ENCODE measurements at regions not wholly inside any gene's neighbourhood (a gene's known extent, or its start where the extent isn't known, plus 50 kb on each side); places are given as distances from the start of the nearest gene placed in this dataset.

- Histone ChIP-seq H3K36me3 (ENCODE audit: control insufficient read depth in 2 of 2, insufficient read depth in 2 of 2, low read length in 2 of 2) (no peaks in the 10 kb centered on the region), H3K4me3 (ENCODE audit: low read length in 2 of 2) (no peak overlapping the region)
These were observed 240.8 kb upstream of the PWP1 start for GRCh38 chr12:107444771-107445170.

GRCh38 chr12:107446476-107446875, 239.1 kb upstream of the PWP1 start:
- Histone ChIP-seq H3K9me3 (ENCODE audit: control insufficient read depth in 2 of 2, low read length in 2 of 2) (no peaks in the 10 kb centered on the region), H3K4me1 (ENCODE audit: control insufficient read depth in 2 of 2, insufficient read depth in 2 of 2, low read length in 2 of 2) (no peaks in the 10 kb centered on the region), H3K27me3 (ENCODE audit: control insufficient read depth in 2 of 2, insufficient read depth in 2 of 2, low read length in 2 of 2) (no peaks in the 10 kb centered on the region), H3K4me3 (ENCODE audit: low read length in 2 of 2) (no peak overlapping the region), H3K9ac (ENCODE audit: low read depth in 1 of 2, low read length in 2 of 2) (no peak overlapping the region), H3K27ac (ENCODE audit: low read depth in 2 of 2, low read length in 2 of 2) (no peak overlapping the region), H3K36me3 (ENCODE audit: control insufficient read depth in 2 of 2, insufficient read depth in 2 of 2, low read length in 2 of 2) (no peaks in the 10 kb centered on the region)

More at GRCh38 chr12:107444771-107445170, 240.8 kb upstream of the PWP1 start:
- H3K27me3 ChIP-seq (ENCODE audit: control insufficient read depth in 2 of 2, insufficient read depth in 2 of 2, low read length in 2 of 2) = no peaks in the 10 kb centered on the region
- H3K27ac ChIP-seq (ENCODE audit: low read depth in 2 of 2, low read length in 2 of 2) = no peak overlapping the region
- H3K9me3 ChIP-seq (ENCODE audit: control insufficient read depth in 2 of 2, low read length in 2 of 2) = no peaks in the 10 kb centered on the region
- no peak overlapping the region for H3K9ac ChIP-seq (ENCODE audit: low read depth in 1 of 2, low read length in 2 of 2)
- H3K4me1 ChIP-seq (ENCODE audit: control insufficient read depth in 2 of 2, insufficient read depth in 2 of 2, low read length in 2 of 2) = no peaks in the 10 kb centered on the region

DNA sequence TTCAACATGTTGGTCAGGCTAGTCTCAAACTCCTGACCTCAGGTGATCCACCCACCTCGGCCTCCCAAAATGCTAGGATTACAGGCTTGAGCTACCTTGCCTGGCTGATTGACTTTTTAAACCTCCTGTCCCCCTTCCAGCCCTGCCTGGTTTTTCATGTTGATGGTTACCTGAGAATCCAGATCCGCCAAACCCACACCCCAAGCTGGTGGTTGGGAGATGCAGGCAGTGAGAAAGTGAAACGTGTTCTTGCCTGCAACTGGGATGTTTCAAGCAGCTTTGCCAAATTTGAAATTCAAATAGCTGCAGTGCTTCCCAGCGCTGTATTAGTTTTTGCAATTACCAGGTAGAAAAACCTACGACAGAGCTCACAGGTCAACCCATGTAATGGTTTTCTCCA, 238.3 kb upstream of the PWP1 start:
- H3K27me3 ChIP-seq (ENCODE audit: control insufficient read depth in 2 of 2, insufficient read depth in 2 of 2, low read length in 2 of 2) = no peaks in the 10 kb centered on the region
- no peaks in the 10 kb centered on the region for H3K9me3 ChIP-seq (ENCODE audit: control insufficient read depth in 2 of 2, low read length in 2 of 2)
- no peaks in the 10 kb centered on the region for H3K4me1 ChIP-seq (ENCODE audit: control insufficient read depth in 2 of 2, insufficient read depth in 2 of 2, low read length in 2 of 2)
- no peak overlapping the region for H3K9ac ChIP-seq (ENCODE audit: low read depth in 1 of 2, low read length in 2 of 2)
- H3K4me3 ChIP-seq (ENCODE audit: low read length in 2 of 2) = no peak overlapping the region
- no peaks in the 10 kb centered on the region for H3K36me3 ChIP-seq (ENCODE audit: control insufficient read depth in 2 of 2, insufficient read depth in 2 of 2, low read length in 2 of 2)
- no peak overlapping the region for H3K27ac ChIP-seq (ENCODE audit: low read depth in 2 of 2, low read length in 2 of 2)

GRCh38 chr12:107448198-107448597, 237.4 kb upstream of the PWP1 start:
- H3K27ac ChIP-seq (ENCODE audit: low read depth in 2 of 2, low read length in 2 of 2) = no peak overlapping the region
- no peaks in the 10 kb centered on the region for H3K27me3 ChIP-seq (ENCODE audit: control insufficient read depth in 2 of 2, insufficient read depth in 2 of 2, low read length in 2 of 2)
- H3K4me3 ChIP-seq (ENCODE audit: low read length in 2 of 2) = no peak overlapping the region
- H3K9me3 ChIP-seq (ENCODE audit: control insufficient read depth in 2 of 2, low read length in 2 of 2) = no peaks in the 10 kb centered on the region
- no peaks in the 10 kb centered on the region for H3K36me3 ChIP-seq (ENCODE audit: control insufficient read depth in 2 of 2, insufficient read depth in 2 of 2, low read length in 2 of 2)
- H3K9ac ChIP-seq (ENCODE audit: low read depth in 1 of 2, low read length in 2 of 2) = no peak overlapping the region
- no peaks in the 10 kb centered on the region for H3K4me1 ChIP-seq (ENCODE audit: control insufficient read depth in 2 of 2, insufficient read depth in 2 of 2, low read length in 2 of 2)

DNA sequence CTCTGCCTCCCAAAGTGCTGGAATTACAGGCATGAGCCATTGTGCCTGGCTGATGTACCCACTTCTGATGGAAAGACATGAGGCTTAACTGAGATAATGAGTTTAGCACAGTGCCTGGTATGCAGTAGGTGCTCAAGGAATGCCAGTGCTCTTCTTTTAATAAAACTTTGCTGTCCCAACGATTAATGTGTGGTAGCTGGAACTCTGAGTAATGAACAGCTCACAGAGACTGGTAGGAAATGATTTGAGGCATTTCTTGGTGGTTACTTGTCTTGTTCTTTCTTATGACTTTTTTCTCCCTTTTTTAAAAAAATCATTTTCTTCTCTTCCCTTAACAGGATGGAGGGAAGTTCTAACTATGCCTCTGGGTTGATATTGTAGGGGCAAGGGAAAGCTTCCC, 235.7 kb upstream of the PWP1 start:
- Histone ChIP-seq H3K4me1 (ENCODE audit: control insufficient read depth in 2 of 2, insufficient read depth in 2 of 2, low read length in 2 of 2) (no peaks in the 10 kb centered on the region), H3K9ac (ENCODE audit: low read depth in 1 of 2, low read length in 2 of 2) (no peak overlapping the region), H3K36me3 (ENCODE audit: control insufficient read depth in 2 of 2, insufficient read depth in 2 of 2, low read length in 2 of 2) (no peaks in the 10 kb centered on the region), H3K4me3 (ENCODE audit: low read length in 2 of 2) (no peak overlapping the region), H3K9me3 (ENCODE audit: control insufficient read depth in 2 of 2, low read length in 2 of 2) (no peaks in the 10 kb centered on the region), H3K27me3 (ENCODE audit: control insufficient read depth in 2 of 2, insufficient read depth in 2 of 2, low read length in 2 of 2) (no peaks in the 10 kb centered on the region), H3K27ac (ENCODE audit: low read depth in 2 of 2, low read length in 2 of 2) (no peak overlapping the region)

DNA sequence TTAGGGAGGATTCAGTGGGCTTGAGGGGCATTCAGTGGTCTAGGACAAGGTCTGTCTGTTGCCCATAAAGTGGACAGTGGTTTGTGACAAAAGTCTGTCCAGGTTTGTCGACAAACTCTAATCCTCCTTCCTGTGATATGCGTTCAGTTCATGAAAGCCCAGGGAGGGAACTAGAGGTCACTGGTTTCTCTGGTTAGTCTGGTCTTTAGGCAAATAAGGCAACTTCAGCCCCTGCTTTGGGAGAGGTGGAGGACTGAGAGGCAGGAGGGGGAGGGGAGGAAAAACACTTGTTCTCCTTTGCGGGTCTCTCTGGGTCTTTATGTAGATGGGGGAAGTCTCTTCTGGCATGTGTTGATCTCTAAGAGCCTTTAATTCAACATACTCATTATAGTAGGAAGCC, 235.1 kb upstream of the PWP1 start:
- no peak overlapping the region for H3K27ac ChIP-seq (ENCODE audit: low read depth in 2 of 2, low read length in 2 of 2)
- H3K9me3 ChIP-seq (ENCODE audit: control insufficient read depth in 2 of 2, low read length in 2 of 2) = no peaks in the 10 kb centered on the region
- H3K4me1 ChIP-seq (ENCODE audit: control insufficient read depth in 2 of 2, insufficient read depth in 2 of 2, low read length in 2 of 2) = no peaks in the 10 kb centered on the region
- H3K27me3 ChIP-seq (ENCODE audit: control insufficient read depth in 2 of 2, insufficient read depth in 2 of 2, low read length in 2 of 2) = no peaks in the 10 kb centered on the region
- no peak overlapping the region for H3K4me3 ChIP-seq (ENCODE audit: low read length in 2 of 2)
- H3K9ac ChIP-seq (ENCODE audit: low read depth in 1 of 2, low read length in 2 of 2) = no peak overlapping the region
- H3K36me3 ChIP-seq (ENCODE audit: control insufficient read depth in 2 of 2, insufficient read depth in 2 of 2, low read length in 2 of 2) = no peaks in the 10 kb centered on the region

GRCh38 chr12:107451246-107451645, 234.4 kb upstream of the PWP1 start:
- H3K4me3 ChIP-seq (ENCODE audit: low read length in 2 of 2) = no peak overlapping the region
- H3K4me1 ChIP-seq (ENCODE audit: control insufficient read depth in 2 of 2, insufficient read depth in 2 of 2, low read length in 2 of 2) = no peaks in the 10 kb centered on the region
- H3K27ac ChIP-seq (ENCODE audit: low read depth in 2 of 2, low read length in 2 of 2) = no peak overlapping the region
- no peak overlapping the region for H3K9ac ChIP-seq (ENCODE audit: low read depth in 1 of 2, low read length in 2 of 2)
- H3K9me3 ChIP-seq (ENCODE audit: control insufficient read depth in 2 of 2, low read length in 2 of 2) = no peaks in the 10 kb centered on the region
- H3K27me3 ChIP-seq (ENCODE audit: control insufficient read depth in 2 of 2, insufficient read depth in 2 of 2, low read length in 2 of 2) = no peaks in the 10 kb centered on the region
- no peaks in the 10 kb centered on the region for H3K36me3 ChIP-seq (ENCODE audit: control insufficient read depth in 2 of 2, insufficient read depth in 2 of 2, low read length in 2 of 2)

DNA sequence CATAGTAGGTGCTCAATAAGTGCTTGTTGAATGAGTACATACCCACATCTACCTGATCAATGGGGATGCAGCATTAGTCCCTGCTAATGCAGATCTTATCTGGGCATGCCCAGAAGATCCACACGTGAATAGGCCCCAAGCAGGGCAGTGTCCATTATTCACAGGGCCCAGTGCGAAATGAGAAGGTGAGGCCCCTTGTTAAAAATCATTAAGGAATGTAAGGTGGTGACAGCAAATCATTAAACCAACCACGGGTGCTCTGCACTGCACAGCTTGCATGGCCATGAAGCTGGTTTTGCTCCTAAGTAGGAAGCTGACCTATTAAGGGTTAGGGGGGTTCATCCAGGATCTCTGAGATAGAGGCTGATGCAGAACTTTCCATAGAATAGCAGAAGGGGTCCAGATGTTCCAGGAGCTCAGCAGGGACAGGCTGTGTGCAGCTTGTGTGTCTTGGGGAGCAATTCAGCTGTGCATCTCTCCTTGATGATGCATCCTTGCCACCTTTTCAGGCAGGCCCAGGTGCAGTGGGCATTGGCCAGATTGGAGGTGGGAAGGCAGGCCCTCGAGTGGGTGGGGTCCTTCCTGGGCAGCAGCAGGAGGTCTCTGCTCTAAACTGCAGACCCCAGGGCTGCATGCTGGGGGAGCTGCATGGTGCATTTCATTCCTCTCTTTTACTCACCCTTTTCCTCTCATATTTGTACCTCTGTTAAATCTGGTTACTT, 231.3 kb upstream of the PWP1 start:
- no peak overlapping the region for H3K9ac ChIP-seq (ENCODE audit: low read depth in 1 of 2, low read length in 2 of 2)
- no peak overlapping the region for H3K4me3 ChIP-seq (ENCODE audit: low read length in 2 of 2)
- no peaks in the 10 kb centered on the region for H3K4me1 ChIP-seq (ENCODE audit: control insufficient read depth in 2 of 2, insufficient read depth in 2 of 2, low read length in 2 of 2)
- no peaks in the 10 kb centered on the region for H3K27me3 ChIP-seq (ENCODE audit: control insufficient read depth in 2 of 2, insufficient read depth in 2 of 2, low read length in 2 of 2)
- H3K9me3 ChIP-seq (ENCODE audit: control insufficient read depth in 2 of 2, low read length in 2 of 2) = no peaks in the 10 kb centered on the region
- H3K27ac ChIP-seq (ENCODE audit: low read depth in 2 of 2, low read length in 2 of 2) = no peak overlapping the region
- no peaks in the 10 kb centered on the region for H3K36me3 ChIP-seq (ENCODE audit: control insufficient read depth in 2 of 2, insufficient read depth in 2 of 2, low read length in 2 of 2)

DNA sequence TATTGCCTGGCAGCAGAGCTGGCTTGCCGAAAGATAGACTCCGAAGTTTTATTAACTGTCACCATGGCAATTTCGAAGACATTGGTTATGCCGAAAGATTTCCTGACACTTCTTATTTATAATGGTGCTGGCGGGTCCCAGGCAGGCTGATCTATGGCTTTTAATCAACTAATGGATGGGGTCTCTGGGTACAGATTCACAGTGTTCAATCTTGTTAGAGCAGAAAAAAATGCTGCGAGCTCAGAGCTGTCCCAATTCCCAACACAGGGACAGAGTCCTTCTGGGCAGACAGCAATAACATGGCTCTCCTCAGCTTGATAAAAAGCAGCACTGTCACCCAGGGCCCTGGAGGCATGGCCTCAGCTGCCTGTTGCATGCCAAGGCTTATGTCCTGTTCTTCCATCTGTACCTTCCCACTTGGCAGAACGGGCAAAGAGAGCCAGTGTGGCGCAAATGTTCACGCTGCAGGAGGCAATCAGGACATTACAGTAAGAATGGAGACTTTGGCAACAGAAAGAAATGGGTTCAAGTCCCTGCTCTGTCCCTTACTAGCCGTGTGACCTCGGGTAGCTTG, 228.2 kb upstream of the PWP1 start:
- Histone ChIP-seq H3K4me3 (ENCODE audit: low read length in 2 of 2) (no peak overlapping the region), H3K4me1 (ENCODE audit: control insufficient read depth in 2 of 2, insufficient read depth in 2 of 2, low read length in 2 of 2) (no peaks in the 10 kb centered on the region), H3K9ac (ENCODE audit: low read depth in 1 of 2, low read length in 2 of 2) (no peak overlapping the region), H3K27me3 (ENCODE audit: control insufficient read depth in 2 of 2, insufficient read depth in 2 of 2, low read length in 2 of 2) (no peaks in the 10 kb centered on the region), H3K36me3 (ENCODE audit: control insufficient read depth in 2 of 2, insufficient read depth in 2 of 2, low read length in 2 of 2) (no peaks in the 10 kb centered on the region), H3K9me3 (ENCODE audit: control insufficient read depth in 2 of 2, low read length in 2 of 2) (no peaks in the 10 kb centered on the region), H3K27ac (ENCODE audit: low read depth in 2 of 2, low read length in 2 of 2) (no peak overlapping the region)

DNA sequence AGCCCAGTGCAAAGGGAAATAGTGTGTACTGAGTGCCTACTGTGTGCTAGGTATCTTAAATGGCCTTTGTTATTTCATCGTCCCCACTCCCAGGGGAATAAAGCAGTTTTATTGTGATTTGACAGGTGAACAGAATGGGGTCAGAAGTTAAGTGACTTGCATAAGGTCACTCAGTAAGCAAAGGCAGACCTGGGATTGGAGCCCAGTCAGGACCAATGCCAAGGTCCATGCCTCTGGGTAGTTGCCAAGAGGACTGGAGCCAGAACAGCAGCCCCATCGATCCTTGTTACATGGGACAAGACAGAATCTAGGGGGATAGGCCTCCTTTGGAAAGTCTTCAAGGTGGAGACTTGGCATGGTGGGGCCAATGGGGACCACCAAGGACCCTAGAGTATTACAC, 227.4 kb upstream of the PWP1 start:
- no peak overlapping the region for H3K27ac ChIP-seq (ENCODE audit: low read depth in 2 of 2, low read length in 2 of 2)
- no peaks in the 10 kb centered on the region for H3K4me1 ChIP-seq (ENCODE audit: control insufficient read depth in 2 of 2, insufficient read depth in 2 of 2, low read length in 2 of 2)
- H3K4me3 ChIP-seq (ENCODE audit: low read length in 2 of 2) = no peak overlapping the region
- no peaks in the 10 kb centered on the region for H3K36me3 ChIP-seq (ENCODE audit: control insufficient read depth in 2 of 2, insufficient read depth in 2 of 2, low read length in 2 of 2)
- H3K9me3 ChIP-seq (ENCODE audit: control insufficient read depth in 2 of 2, low read length in 2 of 2) = no peaks in the 10 kb centered on the region
- no peak overlapping the region for H3K9ac ChIP-seq (ENCODE audit: low read depth in 1 of 2, low read length in 2 of 2)
- H3K27me3 ChIP-seq (ENCODE audit: control insufficient read depth in 2 of 2, insufficient read depth in 2 of 2, low read length in 2 of 2) = no peaks in the 10 kb centered on the region

Data from mucosa of rectum (tissue), 2 donors.